ENCODE measurements at regions not wholly inside any gene's neighbourhood (a gene's known extent, or its start where the extent isn't known, plus 50 kb on each side); places are given as distances from the start of the nearest gene placed in this dataset.

DNA sequence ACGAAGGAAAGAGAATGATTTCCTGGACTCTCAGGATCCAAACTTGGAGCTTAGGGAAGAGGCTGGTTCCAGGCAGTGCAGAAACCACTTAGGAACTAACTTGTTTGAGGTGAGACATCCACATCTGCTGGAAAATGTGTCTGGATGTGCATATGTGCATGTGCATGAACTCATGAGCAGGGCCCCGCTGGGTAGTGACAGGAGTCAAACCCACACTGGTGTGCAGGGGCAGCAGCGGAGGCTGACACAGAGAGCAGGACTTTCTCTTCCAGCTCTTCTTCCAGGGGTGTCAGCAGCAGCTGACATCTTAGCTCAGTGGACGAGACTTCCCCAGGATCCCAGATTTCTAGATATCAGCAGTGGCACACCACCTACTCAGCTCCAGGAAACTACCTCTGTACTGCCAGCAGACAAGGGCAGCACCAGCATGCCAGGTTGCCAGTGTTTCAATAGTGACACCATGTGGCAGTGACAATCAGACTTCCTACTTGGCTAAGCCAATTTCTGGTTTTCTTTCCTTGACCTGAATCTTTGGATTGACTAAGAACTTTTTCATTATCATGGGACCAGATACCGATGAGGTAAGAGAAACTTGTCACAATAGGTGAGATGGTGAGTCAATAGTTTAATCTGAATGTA lies 227.5 kb upstream of the ZC3H12C start:
- DNase-seq, result no peak

DNA sequence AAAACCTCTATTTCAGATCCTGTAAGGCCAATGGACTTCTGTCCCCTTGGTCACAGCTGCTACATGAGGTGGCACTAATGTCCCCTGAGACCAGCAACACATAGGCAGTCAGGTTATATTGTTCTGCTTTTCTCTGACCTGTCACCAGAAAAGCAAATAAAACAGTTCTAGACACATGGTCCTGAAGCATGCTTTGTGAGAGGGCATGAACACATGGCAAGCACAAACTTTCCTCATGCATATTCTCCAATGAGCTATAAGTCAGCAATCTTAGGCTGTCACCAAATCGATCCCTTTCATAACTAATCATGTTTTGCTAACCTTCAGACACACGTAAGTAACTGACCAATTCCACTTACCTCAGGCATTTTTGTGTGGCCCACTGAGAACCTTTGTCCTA lies 225.4 kb upstream of the ZC3H12C start:
- no peak for DNase-seq

DNA sequence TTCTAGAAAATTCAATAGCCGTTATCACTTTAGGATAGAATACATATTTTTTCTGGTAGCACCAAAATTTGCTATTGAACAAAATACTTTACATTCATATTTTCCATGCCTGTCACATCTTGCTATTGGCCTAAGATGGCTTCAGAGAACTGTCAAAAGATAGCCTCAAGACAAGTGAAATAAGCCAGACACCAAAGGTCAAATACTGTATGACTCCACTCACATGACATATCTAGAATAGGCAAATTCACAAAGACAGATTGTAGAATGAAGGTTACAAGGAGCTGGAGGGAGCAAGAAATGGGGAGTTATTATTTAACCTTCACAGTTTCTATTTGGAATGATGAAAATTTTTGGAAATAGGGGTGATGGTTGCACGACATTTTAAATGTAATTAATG lies 223.7 kb upstream of the ZC3H12C start:
- DNase-seq, result no peak

DNA sequence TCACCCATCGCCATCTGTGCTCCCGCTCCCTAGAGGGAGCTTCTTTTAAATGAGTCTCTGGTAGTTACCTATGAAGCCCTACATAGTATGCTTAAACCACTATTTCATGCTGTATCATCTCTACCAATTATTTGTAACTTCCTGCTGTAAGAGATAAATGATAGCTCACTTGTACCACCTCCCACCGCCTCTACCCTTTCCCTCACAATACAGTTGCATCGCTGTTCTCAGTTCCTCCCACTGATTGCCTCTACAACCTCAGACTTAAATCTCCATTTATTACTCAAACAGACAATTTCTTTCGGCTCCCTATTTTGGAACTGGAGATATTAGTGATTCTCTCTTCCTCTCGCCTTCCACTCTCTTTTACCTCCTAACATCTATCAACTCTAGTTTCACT lies 222.9 kb upstream of the ZC3H12C start:
- no peak for DNase-seq

DNA sequence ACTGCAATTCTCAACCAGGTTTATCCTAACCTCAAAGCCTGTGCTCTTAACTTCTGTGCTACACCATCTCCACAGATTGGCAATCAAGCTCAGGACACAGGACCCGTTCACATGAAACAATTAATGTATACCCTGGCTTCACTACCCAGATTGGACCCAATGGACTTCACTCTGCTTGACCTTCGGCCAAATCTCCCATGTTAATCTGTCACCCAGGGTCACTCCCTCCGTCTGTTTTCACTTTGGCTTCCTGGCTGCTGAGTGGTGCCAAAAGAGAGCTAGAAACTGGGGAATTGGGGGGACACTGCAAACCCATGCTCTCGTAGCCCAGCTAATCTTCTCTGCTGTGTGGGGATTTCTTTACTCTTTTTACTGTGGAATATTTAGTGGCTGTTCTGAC lies 216.1 kb upstream of the ZC3H12C start:
- no peak for DNase-seq

DNA sequence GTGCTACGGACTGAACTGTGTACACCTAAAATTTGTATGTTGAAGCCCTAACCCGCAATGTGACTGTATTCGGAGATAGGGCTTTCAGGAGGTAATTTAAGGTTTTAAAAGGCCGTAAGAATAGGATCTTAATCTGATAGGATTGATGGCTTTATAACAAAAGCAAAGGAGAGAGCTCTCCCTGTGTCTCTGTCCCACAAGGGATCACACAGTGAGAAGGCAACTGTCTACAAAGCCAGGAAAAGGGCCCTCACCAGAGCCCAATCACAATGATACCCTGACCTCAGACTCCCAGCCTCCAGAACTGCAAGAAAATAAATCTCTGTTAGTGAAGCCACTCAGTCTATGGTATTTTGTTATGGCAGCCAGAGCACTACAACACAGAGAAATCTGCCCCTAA lies 208.7 kb upstream of the ZC3H12C start:
- no peak for DNase-seq

DNA sequence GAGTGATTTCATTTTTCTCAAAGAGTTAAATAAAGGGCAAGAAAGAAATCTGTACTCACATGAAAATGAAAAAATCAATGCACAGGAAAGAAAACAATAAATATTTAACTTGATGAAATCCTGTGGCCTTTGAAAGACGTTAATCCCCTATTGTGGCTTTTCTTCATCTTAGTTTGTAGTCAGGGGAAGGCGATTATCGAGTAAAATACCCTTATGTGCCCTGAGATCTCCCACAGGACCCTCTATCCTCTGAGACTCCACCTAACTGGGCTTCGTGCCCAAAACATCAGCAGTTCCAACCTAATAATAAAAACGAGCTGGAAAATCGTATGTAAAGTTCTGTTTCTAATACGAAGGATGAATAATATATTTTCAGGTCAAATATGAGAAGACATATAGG lies 208.2 kb upstream of the ZC3H12C start:
- no peak for DNase-seq

DNA sequence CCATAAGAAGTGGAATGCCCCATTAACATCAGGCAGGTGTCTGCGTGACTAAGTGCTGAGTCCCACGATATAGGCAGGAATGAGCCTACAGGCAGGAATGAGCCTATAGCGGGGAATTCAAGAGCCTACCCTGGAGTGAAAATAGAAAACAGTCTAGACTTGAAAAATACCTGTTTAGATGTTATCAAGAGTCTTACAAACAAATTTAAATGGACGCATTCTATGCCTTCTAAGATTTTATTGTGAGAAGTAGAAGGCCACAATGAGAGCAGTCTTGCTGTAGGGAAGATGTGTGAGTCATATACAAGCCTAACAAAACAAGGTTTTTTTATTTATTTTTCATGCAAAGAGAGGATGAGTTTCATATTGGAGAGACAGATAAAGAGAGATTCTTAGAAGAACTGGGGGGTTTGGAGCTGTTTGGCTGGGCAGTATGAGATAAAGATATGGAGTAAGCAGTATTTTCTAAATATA lies 200.8 kb upstream of the ZC3H12C start:
- no peak for DNase-seq

DNA sequence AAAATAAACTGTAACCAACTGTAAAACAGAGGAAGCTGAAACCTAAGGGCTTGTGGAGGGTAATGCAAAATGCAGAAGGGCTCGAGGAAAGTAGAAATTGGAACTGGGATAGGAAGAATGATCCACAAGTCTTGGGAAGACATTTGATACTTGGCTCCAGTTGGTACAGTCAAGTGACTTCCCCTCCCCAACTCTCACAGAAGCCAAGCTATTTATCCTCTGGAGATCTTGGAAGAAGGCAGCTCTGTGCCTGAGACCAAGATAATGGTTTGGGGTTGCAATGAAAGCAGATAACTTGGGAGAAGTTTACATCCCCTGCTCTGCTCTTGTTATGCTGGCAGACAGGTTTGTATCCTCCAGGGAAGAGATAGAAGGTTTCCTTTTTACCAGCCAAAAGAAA lies 198.9 kb upstream of the ZC3H12C start:
- no peak for DNase-seq

DNA sequence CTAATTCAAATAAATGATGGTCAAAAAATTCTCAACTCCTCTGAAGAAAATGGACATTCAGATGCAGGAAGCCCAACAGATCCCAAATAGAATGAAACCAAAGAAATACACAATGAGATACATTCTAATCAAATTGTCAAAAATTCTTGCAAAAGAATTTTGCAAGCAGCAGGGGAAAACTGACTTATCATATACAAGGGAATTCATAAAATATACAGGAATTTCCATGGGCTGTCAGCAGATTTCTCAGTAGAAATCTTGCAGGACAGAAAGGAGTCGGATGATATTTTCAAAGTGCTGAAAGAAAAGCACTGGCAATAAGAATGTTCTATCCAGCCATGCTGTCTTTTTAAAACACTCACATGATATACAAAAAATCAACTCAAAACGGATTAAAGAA lies 194.6 kb upstream of the ZC3H12C start:
- DNase-seq, result no peak

DNA sequence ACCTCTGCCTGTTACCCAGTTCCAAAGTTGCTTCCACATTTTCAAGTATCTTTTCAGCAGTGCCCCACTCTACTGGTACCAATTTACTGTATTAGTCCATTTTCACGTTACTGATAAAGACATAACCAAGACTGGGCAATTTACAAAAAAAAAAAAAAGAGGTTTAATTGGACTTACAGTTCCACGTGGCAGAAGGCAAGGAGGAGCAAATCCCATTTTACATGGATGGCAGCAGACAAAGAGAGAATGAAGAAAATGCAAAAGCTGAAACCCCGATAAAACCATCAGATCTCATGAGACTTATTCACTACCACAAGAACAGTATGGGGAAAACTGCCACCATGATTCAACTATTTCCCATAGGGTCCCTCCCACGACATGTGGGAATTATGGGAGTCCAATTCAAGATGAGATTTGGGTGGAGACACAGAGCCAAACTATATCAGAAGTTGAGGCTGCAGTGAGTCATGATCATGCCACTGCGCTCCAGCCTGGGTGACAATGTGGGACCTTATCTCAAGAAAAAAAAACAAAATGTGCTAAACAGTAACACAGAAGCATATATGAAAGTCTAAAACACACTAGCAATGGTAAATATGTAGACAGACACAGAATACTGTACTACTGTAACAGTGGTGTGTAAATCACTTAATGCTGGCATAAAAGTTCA lies 190.3 kb upstream of the ZC3H12C start:
- DNase-seq, result no peak

DNA sequence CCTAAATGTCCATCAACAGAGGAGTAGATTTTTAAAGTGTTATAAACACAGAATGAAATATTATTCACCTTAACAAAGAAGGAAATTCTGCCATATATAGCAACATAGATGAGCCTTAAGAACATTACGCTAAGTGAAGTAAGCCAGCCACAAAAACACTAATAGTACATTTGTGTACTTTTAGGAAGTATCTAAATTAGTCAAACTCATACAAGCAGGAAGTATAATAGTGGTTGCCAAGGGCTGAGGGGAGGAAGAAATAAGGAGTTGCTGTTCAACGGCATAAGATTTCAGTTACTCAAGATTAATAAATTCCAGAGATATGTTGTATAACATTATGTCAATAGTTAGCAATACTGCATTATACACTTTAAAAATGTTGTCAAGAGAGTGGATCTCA lies 181.7 kb upstream of the ZC3H12C start:
- DNase-seq, result no peak

DNA sequence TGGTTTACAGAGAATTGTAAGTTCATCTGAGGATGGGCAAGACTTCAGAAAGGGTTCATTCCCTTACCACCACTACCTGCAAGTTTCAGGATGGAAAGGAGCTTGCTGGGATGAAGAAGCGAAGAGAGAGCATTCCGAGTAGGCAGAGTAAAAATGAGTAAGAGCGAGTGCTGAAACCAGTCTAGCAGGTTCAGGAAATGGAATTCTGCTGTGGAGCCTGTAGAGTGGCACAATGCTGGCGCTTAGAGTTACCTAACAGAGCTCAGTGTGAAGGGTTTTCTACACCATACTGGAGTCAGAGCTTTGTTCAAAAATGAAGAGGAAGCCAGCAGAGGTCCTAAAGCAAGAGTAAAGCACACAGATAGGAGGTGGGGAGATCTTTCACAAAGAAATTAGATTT lies 179.2 kb upstream of the ZC3H12C start:
- no peak for DNase-seq

DNA sequence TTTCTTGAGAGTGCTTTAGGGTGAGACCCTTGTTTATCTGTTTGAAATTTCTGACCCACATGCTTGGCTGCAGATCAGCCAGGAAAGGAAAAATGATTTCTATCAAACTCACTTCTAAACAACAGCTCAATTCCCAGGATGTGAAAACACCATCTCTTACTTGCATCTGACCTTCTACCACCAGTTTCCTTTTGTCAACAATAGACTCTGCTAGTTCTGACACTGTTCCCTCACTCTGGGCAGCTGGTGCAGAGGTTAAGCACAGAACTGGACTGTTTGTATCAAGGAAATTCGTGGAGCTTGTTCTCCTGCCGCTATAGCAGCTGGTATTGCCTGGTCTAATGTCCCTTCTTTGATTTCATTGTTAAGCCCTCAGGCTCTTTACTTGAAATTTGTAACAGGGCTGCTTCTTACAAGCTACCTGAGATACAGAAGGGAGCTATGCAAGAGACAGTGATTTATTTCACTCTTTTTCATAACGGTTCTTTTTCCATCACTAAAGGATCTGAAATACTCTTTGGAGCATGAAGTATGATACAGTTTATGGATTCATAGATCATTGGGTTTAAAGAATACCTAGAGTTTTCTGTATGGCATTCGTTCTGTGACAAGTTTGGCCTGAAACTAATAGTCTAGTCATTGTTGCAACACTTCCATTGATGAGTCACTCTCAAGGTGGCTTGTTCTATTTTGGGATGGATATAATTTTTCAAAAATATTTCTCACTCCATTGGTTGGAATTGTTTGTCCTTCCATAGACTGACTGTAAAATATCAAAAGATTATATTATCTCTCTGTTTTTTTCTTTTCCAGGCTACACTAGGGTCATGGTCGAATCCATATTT lies 178.2 kb upstream of the ZC3H12C start:
- no peak for DNase-seq

DNA sequence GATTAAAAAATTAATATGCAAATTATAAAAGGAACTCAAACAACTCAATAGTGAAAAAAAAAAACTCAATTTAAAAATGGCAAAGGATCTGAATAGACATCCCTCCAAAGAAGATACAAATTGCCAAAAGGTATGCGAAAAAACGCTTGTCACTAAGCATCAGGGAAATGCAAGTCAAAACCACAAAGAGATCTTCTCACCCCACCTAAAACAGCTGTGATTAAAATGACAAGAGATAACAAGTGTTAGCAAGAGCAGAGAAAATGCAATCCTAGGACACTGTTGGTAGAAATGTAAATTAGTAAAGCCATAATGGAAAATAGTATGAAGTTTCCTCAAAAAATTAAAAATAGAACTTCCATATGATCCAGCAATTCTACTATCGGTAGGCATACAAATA lies 166.3 kb upstream of the ZC3H12C start:
- DNase-seq, result no peak

DNA sequence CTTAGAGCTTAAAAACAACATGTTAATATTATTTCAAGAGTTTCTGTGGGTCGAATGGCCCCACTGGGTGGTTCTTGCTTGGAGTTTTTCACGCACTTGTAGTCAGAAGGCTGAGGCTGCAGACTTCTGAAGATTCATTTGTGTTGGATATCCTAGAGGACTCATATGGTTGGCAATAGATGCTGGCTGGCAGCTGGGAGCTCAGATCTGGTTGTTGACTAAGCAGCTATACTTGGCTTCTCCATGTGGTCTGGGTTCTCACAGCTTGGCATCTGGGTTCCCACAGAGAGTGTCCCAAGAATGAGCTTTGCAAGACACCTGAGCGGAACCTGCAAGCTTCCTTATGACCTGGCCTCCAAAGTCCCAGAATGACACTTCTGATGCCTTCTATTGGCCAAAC lies 163.9 kb upstream of the ZC3H12C start:
- DNase-seq, result no peak

DNA sequence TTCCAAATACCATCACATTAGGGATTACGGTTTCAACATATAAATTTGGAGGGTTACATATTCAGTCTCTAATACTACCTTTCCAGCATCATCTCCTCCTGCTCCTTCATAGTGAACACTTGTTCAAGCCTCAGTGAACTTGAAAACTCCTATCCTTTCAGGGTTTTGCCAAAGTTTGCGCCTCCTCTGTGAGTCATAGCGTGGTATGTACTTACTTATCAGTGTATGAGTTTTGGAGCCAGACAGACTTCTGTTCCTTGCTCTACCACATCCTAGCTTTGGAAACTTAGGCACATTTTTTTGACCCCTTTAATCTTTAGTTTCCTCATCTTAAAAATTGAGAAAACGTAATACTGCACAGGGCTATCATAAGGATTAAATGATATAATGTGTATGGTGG lies 160.1 kb upstream of the ZC3H12C start:
- DNase-seq, result no peak

DNA sequence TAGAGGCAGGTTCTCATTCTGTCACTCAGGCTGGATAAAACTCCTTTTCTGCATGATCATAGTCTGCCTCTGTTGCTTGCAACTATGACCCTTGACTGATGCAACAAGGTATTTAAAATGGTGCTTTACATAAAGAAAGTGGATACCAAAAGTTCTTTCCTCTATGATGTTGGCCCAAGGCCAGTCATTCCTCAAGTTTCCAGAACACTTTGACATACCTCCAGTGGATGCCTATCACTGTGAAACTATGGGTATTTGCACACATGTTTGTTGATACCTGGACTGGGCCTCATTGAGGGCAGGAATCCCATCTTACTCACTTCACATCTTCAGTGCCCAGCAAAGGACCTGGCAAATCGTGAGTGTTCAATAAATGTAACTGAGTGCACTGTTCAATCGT lies 159.0 kb upstream of the ZC3H12C start:
- DNase-seq, result no peak

DNA sequence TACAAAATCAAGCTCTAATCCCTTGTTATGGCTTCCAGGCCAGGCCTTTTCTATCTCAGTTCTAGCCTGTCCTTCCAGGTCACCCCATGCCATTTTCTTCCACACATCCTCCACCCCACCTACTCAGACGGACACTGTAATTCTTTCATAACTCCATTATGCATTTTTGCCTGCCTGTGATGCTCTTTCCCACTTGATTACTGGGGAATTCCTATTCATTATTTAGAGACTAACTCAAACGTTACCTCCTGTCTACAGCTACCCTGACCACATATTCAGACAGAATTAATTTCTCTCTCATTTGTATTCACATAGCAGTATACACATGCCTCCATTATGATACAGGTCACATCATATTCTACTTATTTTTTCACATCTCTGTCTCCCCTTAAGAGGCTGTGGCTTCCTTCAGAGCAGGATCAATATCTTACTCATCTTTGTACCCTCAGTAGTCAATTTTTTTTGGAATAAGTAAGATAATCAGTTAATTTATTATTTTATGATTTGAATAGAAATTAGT lies 156.5 kb upstream of the ZC3H12C start:
- DNase-seq, result no peak

DNA sequence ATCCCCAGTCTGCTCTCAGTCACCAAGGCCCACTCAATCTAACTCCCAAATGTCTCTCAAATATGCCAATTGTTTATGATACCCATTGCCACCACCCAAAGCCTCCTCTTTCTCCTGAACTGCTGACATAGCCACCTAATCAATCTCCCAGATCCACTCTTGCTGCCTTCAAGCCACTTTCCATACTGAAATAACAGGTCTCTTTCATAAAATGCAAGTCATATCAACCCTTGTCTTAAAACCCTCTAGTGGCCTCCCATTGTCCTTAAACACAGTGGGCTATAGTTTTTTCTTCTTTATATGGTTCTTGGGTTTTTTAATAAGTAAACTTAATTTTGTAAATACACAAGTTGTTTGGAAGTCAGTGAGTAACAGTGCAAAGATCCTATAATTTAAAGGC lies 155.2 kb upstream of the ZC3H12C start:
- no peak for DNase-seq

DNA sequence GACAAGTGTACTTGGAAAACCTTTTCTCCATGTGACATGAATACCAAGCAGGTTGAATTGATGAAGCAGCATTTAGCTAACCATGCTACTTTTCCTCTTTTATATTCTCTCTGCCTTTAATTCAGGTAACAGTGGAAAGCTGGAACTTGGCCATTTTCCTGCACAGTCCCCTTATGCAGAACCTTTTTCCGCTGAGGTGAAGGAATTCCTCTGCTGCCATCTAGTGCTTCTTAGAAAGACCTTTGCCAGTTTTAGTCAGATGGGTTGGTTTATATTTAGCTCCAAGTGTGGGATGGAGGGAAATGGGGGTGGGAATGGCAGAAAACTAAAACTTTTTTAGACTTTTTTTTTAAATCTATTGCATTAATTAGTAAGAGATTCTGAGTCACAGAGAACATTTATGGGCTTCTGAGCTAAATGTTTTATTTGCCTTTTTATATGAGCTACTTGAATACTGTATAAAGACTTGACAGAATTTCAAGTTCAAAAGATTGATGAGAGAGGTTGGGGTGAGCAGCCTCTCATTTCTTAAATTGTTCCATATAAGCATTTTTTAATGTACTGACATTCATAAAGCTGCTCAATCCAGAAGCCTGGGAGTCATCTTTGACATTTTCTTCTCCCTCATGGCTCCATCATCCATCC lies 153.9 kb upstream of the ZC3H12C start:
- peak; percentile 44 for DNase-seq

DNA sequence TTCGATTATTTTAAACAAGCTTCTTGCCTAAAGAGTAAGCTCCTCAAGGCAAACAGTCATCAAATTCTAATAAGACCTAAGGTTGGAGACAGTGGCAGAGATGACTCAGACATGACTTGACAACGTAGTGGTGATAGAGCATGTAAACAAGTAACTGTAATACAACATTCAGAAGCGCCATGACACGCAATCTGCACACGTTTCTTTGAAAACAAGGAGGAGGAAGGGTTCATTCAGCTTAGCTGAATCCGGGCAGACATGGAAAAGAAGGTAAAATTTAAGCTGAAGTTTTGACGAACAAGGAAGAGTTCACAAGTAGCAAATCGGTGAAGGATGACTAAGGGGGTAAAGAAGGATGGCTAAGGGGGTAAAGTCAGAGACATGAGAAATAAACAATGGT lies 152.4 kb upstream of the ZC3H12C start:
- DNase-seq, result no peak

DNA sequence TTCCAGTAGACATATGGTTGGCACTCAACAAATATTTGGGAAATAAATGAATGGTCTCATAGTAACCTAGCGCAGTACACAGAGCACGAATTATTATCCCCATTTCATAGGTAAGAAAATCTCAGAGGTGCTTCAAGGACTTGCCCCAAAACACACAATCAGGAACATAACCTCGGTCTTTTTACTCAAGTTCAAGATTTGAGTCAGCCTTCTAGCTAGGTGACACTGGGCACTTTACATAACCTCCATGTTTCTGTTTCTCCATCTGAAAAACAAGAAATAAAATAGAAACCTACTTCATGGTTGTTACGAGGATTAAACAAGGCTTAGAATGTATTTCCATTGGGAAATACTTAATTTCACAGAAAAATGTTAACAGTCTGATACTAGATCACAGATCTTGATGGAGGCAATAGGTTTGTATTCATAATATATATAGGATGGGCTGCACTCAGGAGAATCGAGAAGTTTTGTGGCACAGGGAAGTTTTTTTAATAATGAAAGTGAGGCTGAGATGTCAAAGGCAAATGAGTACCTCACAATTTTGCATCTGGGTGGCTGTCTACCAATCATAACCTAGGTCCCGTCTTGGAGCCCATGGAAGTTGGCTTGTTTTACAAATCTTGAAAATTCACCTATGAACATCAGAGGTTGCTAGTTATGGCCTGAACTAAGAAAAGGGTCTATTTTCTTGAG lies 147.4 kb upstream of the ZC3H12C start:
- DNase-seq, result no peak
